IPS-18c (cell line): ENCODE measurements at regions not wholly inside any gene's neighbourhood (a gene's known extent, or its start where the extent isn't known, plus 50 kb on each side); places are given as distances from the start of the nearest gene placed in this dataset.
"Not testable (repeated sequence)": the region's sequence is repeated elsewhere in the genome, so short reads cannot be mapped to it uniquely, and the experiment has no call there.

Experiments
- H3K4me3 ChIP-seq: 2 replicates; pipeline ENCODE4 v1.7.0; 2013; ENCODE audit warnings: low read depth, mild to moderate bottlenecking, low read length, moderate library complexity; ENCODE audit not compliant: insufficient read depth
- H3K9me3 ChIP-seq: one replicate; pipeline ENCODE4 v1.6.1; 2013; ENCODE audit warnings: mild to moderate bottlenecking, low read length, moderate library complexity; ENCODE audit not compliant: control insufficient read depth, insufficient read depth

- H3K9me3 ChIP-seq, H3K4me3 ChIP-seq: not testable (repeated sequence)
Observed at GRCh38 chr2:105655723-105656606, 88.7 kb upstream of the NCK2 start.

GRCh38 chr2:105655244-105655643 is 89.5 kb upstream of the NCK2 start:
- no peaks in the 10 kb centered on the region for H3K9me3 ChIP-seq
- no peak overlapping the region for H3K4me3 ChIP-seq

DNA sequence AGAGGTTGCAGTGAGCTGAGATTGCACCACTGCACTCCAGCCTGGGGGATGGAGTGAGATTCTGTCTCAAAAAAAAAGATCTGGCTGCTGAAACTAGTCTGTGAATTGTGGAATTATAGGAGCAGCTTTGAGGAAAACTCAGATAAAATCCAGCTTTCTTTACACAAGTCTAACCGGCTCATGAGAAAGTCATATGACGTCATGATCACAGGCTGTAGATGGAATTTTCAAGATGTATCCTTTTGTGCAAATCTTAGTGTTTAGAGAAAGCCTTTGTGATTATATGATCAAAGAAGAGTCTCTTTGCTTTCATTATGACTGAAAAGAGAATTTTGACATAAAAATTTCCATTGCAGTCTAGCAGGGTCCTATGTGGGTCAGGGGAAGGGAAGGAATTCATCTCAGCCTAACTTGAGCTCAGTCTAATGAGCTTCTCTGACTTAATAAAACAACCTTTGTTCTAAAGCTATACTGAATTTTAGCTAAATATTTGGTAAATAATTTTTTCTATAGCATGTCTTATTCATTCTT is 90.2 kb upstream of the NCK2 start:
- H3K9me3 ChIP-seq, result no peaks in the 10 kb centered on the region
- H3K4me3 ChIP-seq, result no peak overlapping the region

DNA sequence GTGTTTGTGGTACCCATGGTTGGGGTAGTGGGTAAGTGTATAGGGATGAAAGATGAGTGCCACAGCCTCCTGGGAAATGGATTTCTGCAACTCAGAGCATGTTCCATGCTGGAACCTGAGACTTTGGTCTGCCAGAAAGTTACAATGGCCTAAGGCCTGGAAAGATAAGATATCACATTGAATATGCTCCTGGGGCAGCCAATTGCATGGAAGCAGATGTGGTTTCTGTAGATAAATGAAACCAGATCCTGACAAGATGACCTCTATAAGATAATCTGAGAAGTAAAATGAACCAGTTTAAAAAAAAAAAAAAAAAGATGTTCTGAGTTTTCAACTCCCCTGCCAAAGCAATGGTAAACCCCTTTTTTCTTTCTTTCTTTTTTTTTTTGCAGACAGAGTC is 91.4 kb upstream of the NCK2 start:
- H3K4me3 ChIP-seq, result no peak overlapping the region
- no peaks in the 10 kb centered on the region for H3K9me3 ChIP-seq

GRCh38 chr2:105652014-105652796 is 92.5 kb upstream of the NCK2 start:
- no peak overlapping the region for H3K4me3 ChIP-seq

DNA sequence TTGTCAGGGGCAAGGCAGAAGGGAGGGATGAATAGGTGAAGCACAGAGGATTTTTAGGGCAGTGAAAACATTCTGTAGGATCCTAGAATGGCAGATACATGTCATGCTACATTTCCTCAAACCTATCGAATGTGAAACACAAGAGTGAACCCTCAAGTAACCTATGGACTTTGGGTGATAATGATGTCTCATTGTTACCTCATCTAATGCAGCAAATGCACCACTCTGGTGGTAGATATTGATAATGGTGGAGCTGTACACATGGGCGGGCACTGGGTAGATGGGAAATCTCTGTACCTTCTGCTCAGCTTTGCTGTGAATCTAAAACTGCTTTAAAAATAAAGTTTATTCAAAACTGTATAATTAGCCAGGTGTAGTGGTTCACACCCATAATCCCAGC is 95.2 kb upstream of the NCK2 start:
- no peaks in the 10 kb centered on the region for H3K9me3 ChIP-seq
- no peak overlapping the region for H3K4me3 ChIP-seq

More at GRCh38 chr2:105652014-105652796, 92.5 kb upstream of the NCK2 start:
- no peaks in the 10 kb centered on the region for H3K9me3 ChIP-seq

GRCh38 chr2:105647731-105648130 is 97.0 kb upstream of the NCK2 start:
- no peak overlapping the region for H3K4me3 ChIP-seq
- no peaks in the 10 kb centered on the region for H3K9me3 ChIP-seq

DNA sequence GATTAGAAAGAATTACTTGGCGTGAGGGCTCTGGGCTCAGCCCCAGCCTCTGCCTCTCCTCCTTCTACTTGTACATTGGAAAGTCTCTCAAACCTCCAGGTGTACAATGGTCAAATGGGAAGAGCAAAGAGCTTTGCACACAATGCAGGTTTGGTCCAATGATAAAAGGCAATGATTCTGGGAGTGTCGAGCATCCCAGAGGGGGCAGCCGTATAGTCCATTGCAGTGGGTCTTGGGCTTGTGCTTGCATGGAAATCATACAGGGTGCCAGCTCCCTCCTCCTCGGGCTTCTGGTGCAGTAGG is 98.0 kb upstream of the NCK2 start:
- Histone ChIP-seq H3K9me3 (no peaks in the 10 kb centered on the region), H3K4me3 (no peak overlapping the region)

- H3K9me3 ChIP-seq, result no peaks in the 10 kb centered on the region
- H3K4me3 ChIP-seq, result no peak overlapping the region
Observed at GRCh38 chr2:105645938-105646773, 98.6 kb upstream of the NCK2 start.

- Histone ChIP-seq H3K9me3 (no peaks in the 10 kb centered on the region), H3K4me3 (no peak overlapping the region)
Observed at GRCh38 chr2:105645031-105645937, 99.4 kb upstream of the NCK2 start.

DNA sequence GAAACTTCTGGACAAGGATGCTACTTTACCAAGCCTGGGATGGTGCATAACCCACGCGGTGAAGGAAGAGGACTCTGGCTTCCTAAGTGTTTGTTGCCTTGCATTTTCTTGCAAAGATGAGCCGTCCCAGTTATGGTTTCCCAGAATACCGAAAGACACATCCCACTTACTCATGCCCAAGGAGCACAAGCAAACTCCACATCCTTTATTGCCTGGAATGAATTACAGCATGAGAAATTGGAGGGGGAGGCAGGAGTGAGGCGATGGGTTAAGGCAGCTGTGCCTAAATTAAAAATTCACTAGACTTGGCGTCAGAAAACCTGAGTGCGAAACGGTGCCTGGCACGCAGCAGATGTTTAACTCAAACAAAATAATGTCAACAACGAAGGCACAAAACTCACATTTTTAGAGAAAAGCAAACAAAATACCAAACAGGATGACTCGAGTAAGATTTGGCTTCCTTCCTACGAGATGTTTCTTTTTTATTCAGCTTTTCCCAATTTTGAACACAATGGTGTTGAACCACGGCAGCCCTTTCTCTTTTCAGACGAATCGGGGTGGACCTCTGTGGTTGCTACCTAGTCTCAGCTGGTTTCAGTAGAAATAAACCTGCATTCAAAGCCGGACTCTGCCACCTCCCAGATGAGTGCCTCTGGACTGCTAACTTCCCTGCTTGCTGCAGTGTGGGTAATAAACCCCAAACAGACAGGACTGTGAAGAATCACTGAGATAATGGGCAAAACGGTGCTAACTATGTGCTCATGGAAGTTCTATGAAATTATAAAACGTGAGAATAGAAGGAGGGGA is 100.3 kb upstream of the NCK2 start:
- Histone ChIP-seq H3K4me3 (no peak overlapping the region), H3K9me3 (no peaks in the 10 kb centered on the region)

DNA sequence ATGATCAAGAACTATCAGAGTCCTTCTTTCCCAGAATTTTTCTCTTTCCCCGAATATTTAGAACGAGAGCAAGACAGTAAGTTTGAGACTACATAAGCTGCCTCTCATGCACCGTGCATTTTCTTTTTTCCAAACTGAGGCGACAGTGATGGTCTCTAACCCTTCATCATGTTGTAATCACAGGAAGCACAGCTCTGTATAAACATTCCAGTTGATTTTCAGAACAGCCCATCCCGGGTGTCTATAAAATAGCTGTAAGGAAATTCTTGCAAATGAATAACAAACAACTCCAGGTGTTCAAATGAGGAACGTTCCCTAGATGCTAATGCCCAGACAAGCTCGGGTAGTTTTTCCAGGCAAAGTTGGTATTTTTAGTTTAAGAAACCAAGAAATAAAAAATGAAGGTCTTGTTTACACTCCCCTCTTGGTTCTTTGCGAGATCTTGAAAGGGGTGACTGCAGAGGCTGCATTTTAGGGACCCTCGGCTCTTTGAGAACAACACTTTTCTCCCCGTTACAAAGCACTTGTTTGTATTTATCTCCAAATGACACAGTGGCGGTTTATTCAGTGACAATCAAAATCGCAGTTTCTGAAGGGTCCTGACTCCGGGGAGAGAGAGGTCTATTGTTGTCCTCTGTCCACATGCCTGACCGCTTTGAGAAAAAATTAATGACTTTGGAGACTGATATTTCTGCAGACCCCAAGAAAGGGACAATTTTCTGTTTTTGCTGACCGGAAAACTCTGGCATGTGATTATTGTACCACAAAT is 101.1 kb upstream of the NCK2 start:
- Histone ChIP-seq H3K9me3 (no peaks in the 10 kb centered on the region), H3K4me3 (no peak overlapping the region)

DNA sequence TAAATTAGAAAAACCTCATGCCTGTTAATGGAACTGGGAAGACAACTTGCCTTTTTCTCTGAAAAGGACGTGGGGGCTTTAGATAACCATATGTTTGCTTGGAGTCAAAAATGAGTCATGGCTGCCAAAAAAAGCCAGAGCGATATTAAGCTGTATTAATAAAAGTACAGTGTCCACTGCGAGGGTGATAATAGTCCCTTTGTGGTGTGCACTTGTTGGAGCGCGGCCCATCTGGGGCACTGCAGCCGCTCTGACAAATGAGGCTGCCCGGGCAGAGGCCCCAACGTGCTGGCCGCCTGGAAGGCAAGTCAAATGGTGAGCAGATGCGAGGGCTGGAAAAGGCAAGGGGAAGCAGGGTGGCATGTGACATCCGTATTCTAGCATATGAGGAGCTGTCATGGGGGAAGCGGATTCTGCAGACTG is 103.3 kb upstream of the NCK2 start:
- H3K9me3 ChIP-seq, result no peaks in the 10 kb centered on the region

GRCh38 chr2:105640246-105640645 is 104.5 kb upstream of the NCK2 start:
- no peak overlapping the region for H3K4me3 ChIP-seq
- no peaks in the 10 kb centered on the region for H3K9me3 ChIP-seq

More for the DNA sequence above, 103.3 kb upstream of the NCK2 start:
- H3K4me3 ChIP-seq, result no peak overlapping the region

DNA sequence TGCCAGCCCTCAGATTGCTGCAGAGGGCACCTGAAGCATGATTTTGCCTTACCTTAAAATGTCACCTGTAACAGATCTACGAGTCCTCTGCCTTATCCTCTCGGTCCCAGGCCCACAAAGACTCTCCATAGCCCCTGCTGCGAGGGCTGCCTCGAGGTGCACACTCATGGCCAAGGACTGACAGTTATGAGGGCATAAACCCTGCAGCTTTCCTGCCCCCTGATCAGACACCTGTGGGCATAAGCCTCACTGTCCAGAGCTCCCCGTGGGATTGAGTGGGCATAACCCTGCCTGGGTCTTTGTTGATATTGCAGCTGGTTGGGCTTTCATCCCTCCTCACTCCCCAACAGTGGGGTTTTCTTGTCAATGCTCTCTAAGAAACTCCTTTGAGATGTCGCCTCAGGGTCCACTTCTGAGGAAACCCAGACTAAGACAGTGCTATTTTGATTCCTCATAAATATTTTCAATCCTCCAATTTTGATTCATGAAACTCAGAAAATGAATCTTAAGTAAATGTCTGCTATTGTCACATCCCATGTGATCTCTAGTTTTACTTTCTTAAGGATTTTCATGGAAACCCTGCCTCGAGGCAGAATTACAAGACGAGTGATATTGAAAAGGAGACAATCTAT is 108.5 kb upstream of the NCK2 start:
- no peaks in the 10 kb centered on the region for H3K9me3 ChIP-seq
- no peak overlapping the region for H3K4me3 ChIP-seq
